ENCODE measurements at regions not wholly inside any gene's neighbourhood (a gene's known extent, or its start where the extent isn't known, plus 50 kb on each side); places are given as distances from the start of the nearest gene placed in this dataset.

DNA sequence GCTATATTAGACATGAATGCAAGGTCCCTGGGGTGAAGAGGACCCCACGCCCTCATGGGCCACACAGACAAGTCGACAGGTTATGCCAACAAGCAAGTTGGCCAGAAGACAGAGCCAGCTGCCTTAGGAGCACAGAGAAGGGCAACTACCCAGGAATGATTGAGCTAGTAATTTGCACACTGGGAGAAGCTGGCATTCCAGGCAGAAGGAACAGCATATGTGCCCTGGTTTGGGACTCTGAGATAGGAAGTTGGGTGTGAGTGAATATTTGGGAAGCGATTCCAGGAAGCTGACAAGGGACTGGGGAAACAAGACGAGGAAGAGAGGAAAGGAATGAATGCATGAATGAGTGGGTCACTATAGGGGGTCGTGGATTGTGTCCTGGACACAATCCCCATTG, 203.7 kb upstream of the CDH5 start:
- peaks cover 9% of the 10 kb centered on the region for H3K27me3 Mint-ChIP-seq
- H3K4me1 Mint-ChIP-seq (ENCODE audit: low read depth), result no peaks in the 10 kb centered on the region
- no peak overlapping the region for H3K27ac Mint-ChIP-seq
- no peaks in the 10 kb centered on the region for H3K9me3 Mint-ChIP-seq
- no peak overlapping the region for H3K4me3 Mint-ChIP-seq
- DNase-seq, result no peak
- no peaks in the 10 kb centered on the region for H3K36me3 Mint-ChIP-seq (ENCODE audit: low read depth)

DNA sequence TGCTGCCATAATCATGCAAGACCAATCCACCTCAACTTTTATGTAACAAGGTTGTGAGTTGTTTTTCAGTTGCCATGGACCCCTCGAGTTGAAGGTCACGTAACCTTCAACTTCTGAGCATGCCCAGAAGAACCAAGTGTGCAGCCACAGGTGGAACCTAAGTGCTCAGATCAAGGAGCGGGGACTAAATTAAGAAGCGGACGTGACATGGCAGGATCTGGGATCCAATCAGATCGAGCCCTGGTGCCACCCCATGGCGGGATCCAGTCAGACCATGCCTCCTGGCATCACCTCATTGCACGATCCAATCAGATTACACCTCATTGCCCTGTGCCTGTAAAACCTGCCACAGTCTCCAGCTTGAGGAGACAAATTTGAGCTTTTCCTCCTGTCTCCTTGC, 204.5 kb upstream of the CDH5 start:
- no peak overlapping the region for H3K27ac Mint-ChIP-seq
- H3K9me3 Mint-ChIP-seq, result no peaks in the 10 kb centered on the region
- DNase-seq, result no peak
- no peaks in the 10 kb centered on the region for H3K4me1 Mint-ChIP-seq (ENCODE audit: low read depth)
- H3K4me3 Mint-ChIP-seq, result no peak overlapping the region
- peaks cover 3% of the 10 kb centered on the region for H3K27me3 Mint-ChIP-seq
- H3K36me3 Mint-ChIP-seq (ENCODE audit: low read depth), result no peaks in the 10 kb centered on the region

DNA sequence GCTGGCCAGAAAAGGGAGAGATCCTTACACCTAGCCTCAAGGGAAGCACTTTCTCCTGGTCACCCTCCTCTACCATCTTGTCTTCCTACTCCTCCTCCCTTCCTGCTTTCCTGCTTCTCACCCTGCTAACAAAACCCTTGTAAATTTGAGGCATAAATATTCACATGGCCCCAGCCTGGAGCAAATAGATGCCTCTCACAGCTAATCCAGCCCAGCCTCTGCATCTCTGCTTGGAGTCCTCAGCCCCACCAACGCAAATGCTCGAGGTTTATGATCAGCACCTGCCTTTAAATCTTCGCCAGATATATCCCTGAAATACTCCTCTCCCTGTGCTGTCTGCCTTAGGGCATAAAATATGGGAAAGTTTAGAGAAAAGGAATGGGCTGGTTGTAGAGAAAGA, 205.2 kb upstream of the CDH5 start:
- H3K9me3 Mint-ChIP-seq, result no peaks in the 10 kb centered on the region
- no peak overlapping the region for H3K27ac Mint-ChIP-seq
- no peaks in the 10 kb centered on the region for H3K4me1 Mint-ChIP-seq (ENCODE audit: low read depth)
- DNase-seq, result no peak
- H3K36me3 Mint-ChIP-seq (ENCODE audit: low read depth), result no peaks in the 10 kb centered on the region
- H3K4me3 Mint-ChIP-seq, result no peak overlapping the region
- peaks cover 3% of the 10 kb centered on the region for H3K27me3 Mint-ChIP-seq

DNA sequence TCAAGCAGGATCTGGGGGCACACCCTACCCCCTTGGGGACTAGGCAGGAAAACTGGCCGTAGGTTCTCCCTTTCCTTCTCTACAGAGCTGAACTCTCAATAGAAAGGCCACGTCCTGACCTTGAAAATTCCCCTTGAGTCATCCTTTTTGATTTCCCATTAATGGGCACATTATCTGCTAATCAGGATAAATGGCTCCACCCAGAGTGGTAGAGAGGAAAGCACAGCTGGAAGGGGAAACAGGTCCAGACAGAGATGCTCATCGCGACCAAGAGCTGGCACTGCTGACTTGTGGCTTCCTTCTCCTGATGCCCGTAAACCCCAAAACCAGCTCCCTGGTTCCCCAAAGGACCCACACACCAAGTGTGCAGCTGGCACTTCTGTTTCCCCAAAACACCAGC, 206.5 kb upstream of the CDH5 start:
- Mint-ChIP-seq H3K27ac (no peak overlapping the region), H3K27me3 (peaks cover 1% of the 10 kb centered on the region), H3K9me3 (no peaks in the 10 kb centered on the region), H3K4me1 (ENCODE audit: low read depth) (no peaks in the 10 kb centered on the region), H3K36me3 (ENCODE audit: low read depth) (no peaks in the 10 kb centered on the region), H3K4me3 (no peak overlapping the region)
- DNase-seq, result no peak

DNA sequence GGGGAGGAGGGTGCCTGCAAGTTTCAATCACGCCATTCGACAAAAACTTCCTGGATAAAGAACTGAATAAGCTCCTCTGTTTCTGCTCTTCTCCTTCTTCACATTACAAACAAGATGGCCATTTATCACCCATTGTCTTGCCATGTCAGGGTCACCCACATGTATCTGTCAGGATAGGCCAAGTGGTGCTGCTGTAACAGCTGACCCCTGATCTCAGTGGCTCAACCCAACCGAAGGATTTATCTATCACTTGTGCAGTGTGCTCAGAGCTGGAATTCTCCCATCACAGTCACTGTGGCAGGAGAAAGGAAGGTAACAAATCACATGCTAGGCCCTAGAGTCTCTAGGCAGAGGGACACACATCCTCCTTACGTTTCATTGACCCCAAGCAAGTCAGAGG, 210.0 kb upstream of the CDH5 start:
- no peaks in the 10 kb centered on the region for H3K27me3 Mint-ChIP-seq
- H3K27ac Mint-ChIP-seq, result no peak overlapping the region
- DNase-seq, result no peak
- H3K9me3 Mint-ChIP-seq, result no peaks in the 10 kb centered on the region
- no peak overlapping the region for H3K4me3 Mint-ChIP-seq
- H3K36me3 Mint-ChIP-seq (ENCODE audit: low read depth), result no peaks in the 10 kb centered on the region
- H3K4me1 Mint-ChIP-seq (ENCODE audit: low read depth), result no peaks in the 10 kb centered on the region

DNA sequence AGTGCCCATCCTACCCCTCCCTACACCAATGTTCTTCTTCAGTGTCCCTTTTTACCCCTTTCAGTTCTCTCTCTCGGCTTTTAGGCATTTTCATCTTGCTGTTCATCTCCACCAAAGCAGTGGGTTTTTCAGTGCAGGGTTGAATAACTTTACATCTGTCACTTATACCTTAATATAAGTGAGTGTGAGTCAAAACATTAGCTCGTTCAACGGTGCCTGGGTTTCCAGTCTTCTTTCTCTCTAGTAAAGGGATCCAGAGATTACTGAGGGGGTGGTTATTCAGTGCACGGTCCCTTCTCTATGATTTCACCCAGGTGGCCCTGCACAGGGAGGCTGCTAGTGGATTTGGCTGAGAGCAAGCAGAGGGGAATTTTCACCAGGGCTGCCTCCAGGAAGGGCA, 210.6 kb upstream of the CDH5 start:
- no peak for DNase-seq
- Mint-ChIP-seq H3K27me3 (no peaks in the 10 kb centered on the region), H3K9me3 (no peaks in the 10 kb centered on the region), H3K4me1 (ENCODE audit: low read depth) (no peaks in the 10 kb centered on the region), H3K4me3 (no peak overlapping the region), H3K36me3 (ENCODE audit: low read depth) (no peaks in the 10 kb centered on the region), H3K27ac (no peak overlapping the region)

DNA sequence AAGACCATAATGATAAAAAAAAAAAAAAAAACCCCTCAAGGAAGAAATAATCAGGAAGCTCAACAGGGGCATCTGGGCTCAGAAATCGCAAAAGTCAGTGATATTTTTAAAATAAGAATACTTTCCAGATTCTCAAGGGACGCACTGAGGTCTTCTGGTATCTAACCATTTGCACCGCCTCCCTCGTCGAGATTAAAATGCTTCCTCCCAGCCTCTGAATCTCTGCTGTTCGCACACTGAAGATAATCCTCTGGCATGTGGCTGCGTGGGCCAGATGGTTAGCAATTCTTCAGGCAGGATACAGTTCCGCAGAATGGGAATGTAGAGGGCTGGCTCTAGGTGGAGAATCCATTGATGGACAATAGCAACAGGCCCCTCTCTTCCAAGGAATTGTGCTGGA, 211.7 kb upstream of the CDH5 start:
- no peak for DNase-seq
- H3K4me3 Mint-ChIP-seq, result no peak overlapping the region
- peaks cover 5% of the 10 kb centered on the region for H3K27me3 Mint-ChIP-seq
- no peak overlapping the region for H3K27ac Mint-ChIP-seq
- H3K36me3 Mint-ChIP-seq (ENCODE audit: low read depth), result no peaks in the 10 kb centered on the region
- H3K9me3 Mint-ChIP-seq, result no peaks in the 10 kb centered on the region
- H3K4me1 Mint-ChIP-seq (ENCODE audit: low read depth), result no peaks in the 10 kb centered on the region

DNA sequence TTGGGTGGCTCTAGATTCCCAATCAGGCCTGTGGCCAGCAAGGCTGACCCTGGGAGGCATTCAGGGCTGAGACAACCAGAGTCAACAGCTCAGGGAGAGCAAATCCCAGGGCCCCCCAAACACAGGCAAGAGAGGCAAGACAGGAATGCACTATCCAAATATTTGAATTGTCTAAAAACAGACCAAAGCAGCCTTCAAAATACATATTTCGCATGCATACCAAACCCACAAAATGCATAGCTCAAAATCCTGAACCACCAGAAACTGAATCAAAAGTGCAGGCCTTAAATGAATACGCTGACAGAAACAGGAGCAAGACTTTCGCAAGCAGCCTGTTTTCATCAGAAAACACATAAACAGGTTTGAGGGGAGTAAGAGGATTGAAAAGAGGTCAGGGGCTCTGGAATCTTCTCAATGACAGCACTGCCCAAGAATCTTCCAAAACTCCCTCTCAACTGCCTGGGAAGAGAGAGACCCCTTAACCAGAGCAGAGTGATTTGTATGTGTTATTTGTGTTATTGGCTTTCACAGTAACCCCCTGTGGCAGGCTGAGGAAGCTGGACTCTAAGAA, 213.6 kb upstream of the CDH5 start:
- Mint-ChIP-seq H3K9me3 (no peaks in the 10 kb centered on the region), H3K4me3 (no peak overlapping the region), H3K27me3 (peaks cover 9% of the 10 kb centered on the region), H3K36me3 (ENCODE audit: low read depth) (no peaks in the 10 kb centered on the region), H3K4me1 (ENCODE audit: low read depth) (no peaks in the 10 kb centered on the region), H3K27ac (no peak overlapping the region)
- no peak for DNase-seq

DNA sequence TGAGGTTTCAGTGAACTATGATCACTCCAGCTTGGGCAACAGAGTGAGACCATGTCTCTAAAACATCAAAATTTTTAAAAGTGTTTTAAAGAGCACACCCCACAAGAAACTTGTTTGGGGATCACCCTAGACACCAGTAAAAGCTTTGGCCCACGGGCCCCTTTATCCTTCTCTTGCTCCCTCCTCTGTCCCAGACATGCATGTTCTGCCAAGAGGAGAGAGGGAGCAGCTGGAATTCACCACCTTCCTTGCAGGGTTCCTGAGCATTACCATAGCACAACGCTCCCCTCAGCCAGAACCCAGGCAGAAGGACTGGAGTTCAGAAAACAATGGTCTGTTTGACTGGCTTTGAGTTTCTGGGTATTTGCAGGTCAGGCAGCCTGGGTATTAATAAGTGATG, 214.3 kb upstream of the CDH5 start:
- Mint-ChIP-seq H3K9me3 (no peaks in the 10 kb centered on the region), H3K36me3 (ENCODE audit: low read depth) (no peaks in the 10 kb centered on the region), H3K27ac (no peak overlapping the region), H3K4me1 (ENCODE audit: low read depth) (no peaks in the 10 kb centered on the region), H3K4me3 (no peak overlapping the region), H3K27me3 (peaks cover 9% of the 10 kb centered on the region)
- DNase-seq, result no peak

DNA sequence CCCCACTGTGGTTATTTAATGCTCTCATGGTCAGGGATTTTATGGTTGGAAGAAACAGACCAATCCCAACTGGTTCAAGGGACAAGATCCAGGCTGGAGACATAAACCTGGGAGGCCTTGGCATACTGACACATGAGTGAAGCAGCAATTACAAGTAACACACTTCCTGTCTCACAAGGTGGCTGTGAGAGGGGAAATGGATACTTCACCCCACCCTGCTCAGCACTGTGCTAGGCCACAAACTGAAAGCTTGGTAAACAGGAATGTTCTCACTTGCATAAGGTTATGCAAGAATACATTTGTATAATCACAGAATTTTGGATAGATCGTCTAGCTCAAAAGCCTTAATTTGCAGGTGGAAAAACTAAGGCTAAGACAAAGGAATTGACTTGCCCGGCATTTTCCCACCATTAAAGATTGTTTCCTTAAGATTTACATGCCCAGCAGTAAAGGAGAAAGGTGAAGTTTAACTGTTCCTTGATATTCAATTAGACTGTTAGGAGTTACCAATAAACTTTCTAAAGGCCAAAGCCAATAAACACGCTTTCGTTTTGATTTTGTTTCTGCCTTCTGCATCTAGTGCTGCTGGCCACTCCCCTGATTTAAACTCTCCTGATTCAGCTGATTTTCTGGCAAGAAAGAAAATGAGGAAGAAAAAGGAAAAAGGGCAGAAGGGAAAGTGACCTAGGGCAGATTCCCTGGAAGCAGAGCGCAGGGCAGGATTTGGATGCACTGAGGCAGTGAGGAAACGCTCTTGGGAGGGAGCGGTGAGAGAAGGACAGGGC, 215.6 kb upstream of the CDH5 start:
- DNase-seq, result no peak
- H3K4me1 Mint-ChIP-seq (ENCODE audit: low read depth), result no peaks in the 10 kb centered on the region
- no peak overlapping the region for H3K27ac Mint-ChIP-seq
- peaks cover 13% of the 10 kb centered on the region for H3K27me3 Mint-ChIP-seq
- H3K36me3 Mint-ChIP-seq (ENCODE audit: low read depth), result no peaks in the 10 kb centered on the region
- H3K4me3 Mint-ChIP-seq, result no peak overlapping the region
- no peaks in the 10 kb centered on the region for H3K9me3 Mint-ChIP-seq

DNA sequence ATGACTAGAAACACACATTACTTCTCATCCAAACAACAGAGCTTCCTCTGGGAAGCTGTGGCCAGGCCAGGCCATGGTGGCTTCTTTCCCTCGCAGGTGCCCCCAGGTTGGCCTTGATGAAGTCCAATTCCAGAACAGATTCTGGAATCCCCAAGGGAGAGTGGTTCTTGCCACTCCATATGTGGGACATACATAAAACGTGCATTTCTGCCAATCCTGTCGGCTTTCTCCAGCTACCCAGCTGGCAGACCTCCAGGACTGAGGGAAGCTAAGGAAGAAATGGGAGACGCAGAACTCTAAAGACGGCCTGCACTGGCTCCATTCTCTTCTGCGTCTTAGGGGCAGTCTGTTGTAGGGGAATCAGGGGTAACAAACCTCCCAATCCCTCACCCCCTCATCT, 219.2 kb upstream of the CDH5 start:
- peaks cover 19% of the 10 kb centered on the region for H3K27me3 Mint-ChIP-seq
- H3K9me3 Mint-ChIP-seq, result no peaks in the 10 kb centered on the region
- DNase-seq, result no peak
- H3K4me1 Mint-ChIP-seq (ENCODE audit: low read depth), result no peaks in the 10 kb centered on the region
- no peaks in the 10 kb centered on the region for H3K36me3 Mint-ChIP-seq (ENCODE audit: low read depth)
- no peak overlapping the region for H3K4me3 Mint-ChIP-seq
- H3K27ac Mint-ChIP-seq, result no peak overlapping the region

DNA sequence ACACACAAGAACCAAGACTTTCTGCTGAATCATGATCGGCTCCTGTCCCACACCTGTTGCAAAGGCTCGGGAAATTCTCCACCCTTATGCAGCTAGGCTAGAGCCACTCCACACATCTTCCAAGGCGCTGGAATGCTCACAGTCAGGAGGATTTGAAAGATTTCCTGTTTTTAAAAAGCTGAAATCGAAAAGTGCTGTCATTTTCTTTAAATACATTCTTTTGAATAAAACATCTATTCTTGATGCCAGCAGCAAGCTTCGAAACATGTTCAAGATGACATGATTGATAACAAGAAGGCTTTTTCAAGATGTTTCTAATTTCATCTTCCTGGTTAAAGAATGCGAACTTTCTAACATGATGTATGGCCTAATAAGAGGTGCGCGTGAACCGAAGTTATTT, 219.7 kb upstream of the CDH5 start:
- peaks cover 20% of the 10 kb centered on the region for H3K27me3 Mint-ChIP-seq

DNA sequence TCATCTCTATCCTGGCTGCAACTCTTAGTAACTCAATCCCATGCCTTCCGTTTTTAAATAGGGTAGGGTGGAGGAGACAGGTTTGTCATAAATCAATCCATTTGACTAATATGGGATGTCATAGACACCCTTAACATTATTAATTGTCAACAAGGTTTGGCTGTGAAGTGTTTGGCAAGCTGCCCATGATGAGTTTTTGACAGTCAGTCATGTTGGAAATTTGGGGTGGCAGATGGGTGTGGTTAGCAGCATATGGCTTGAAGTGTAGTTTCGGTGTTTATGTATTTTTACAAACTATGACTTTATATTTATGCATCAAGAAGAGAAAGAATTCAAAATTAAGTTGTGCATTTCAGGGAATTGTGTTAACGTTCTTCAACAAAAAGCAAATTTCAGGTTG, 221.8 kb upstream of the CDH5 start:
- Mint-ChIP-seq H3K36me3 (ENCODE audit: low read depth) (no peaks in the 10 kb centered on the region), H3K4me3 (no peak overlapping the region), H3K4me1 (ENCODE audit: low read depth) (no peaks in the 10 kb centered on the region), H3K9me3 (no peaks in the 10 kb centered on the region), H3K27me3 (peaks cover 20% of the 10 kb centered on the region), H3K27ac (no peak overlapping the region)
- DNase-seq, result no peak

More for the DNA sequence above, 219.7 kb upstream of the CDH5 start:
- Mint-ChIP-seq H3K4me1 (ENCODE audit: low read depth) (no peaks in the 10 kb centered on the region), H3K36me3 (ENCODE audit: low read depth) (no peaks in the 10 kb centered on the region), H3K9me3 (no peaks in the 10 kb centered on the region), H3K4me3 (no peak overlapping the region), H3K27ac (no peak overlapping the region)
- no peak for DNase-seq

DNA sequence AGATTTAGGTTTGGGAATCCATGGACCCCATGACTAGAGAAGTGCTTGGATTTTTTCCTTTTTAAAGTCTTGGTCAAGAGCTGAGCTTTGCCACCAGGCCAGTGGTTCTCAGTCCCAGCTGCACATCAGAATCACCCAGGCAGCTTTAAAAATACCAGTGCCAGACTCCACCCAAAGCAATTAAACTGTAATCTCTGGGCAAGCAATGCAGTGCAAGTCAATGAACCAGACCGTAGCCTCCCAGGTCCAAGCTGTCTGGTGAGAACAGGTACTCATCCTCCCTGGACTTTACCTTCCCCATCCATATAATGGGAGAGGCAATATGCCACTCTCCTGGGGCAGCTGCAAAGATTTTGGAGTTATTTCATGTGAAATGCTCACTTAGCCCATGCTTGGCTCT, 223.1 kb upstream of the CDH5 start:
- DNase-seq, result no peak
- no peaks in the 10 kb centered on the region for H3K4me1 Mint-ChIP-seq (ENCODE audit: low read depth)
- peaks cover 18% of the 10 kb centered on the region for H3K27me3 Mint-ChIP-seq
- no peak overlapping the region for H3K27ac Mint-ChIP-seq
- H3K9me3 Mint-ChIP-seq, result no peaks in the 10 kb centered on the region
- H3K36me3 Mint-ChIP-seq (ENCODE audit: low read depth), result no peaks in the 10 kb centered on the region
- no peak overlapping the region for H3K4me3 Mint-ChIP-seq

DNA sequence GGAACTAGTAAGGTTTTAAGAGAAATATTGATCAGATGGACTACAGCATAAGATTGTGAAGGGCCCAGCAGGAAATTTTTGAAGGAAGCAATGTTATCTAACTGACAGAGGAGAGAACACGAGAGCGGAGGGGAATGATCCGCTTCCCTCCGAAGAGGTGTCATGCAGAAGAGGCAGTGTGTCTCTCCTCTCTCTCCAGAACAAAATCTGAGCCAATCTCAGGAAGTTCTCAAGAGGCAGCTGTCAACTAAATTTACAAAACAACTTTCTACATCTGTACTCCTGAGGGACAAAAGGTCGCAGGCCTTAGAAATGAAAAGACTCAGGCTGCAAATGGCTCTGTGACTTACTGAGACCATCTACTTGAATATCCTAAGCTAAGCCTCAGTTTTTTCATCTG, 224.6 kb upstream of the CDH5 start:
- Mint-ChIP-seq H3K27ac (no peak overlapping the region), H3K4me3 (no peak overlapping the region)
- DNase-seq, result no peak

DNA sequence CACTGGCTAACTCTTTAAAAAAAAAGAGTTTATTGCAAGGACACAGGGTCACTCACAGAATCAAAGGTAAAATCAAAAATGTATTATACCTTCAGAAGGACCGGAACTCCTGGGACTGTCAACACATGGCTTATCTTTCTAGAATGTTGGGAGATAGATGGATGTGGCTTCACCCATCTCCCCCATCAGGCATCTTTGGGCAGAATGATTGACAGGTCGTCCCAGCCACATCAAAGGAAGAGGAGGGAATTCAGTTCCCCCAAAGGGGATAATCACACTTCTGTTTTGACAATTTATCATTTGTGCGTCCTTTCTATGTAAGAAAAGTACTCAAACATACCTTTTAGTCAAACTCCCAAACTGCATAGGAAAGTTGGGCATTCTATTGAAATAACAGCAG, 228.6 kb upstream of the CDH5 start:
- H3K9me3 Mint-ChIP-seq, result no peaks in the 10 kb centered on the region
- no peaks in the 10 kb centered on the region for H3K36me3 Mint-ChIP-seq (ENCODE audit: low read depth)

More for the DNA sequence above, 224.6 kb upstream of the CDH5 start:
- H3K9me3 Mint-ChIP-seq, result no peaks in the 10 kb centered on the region
- H3K4me1 Mint-ChIP-seq (ENCODE audit: low read depth), result no peaks in the 10 kb centered on the region
- no peaks in the 10 kb centered on the region for H3K36me3 Mint-ChIP-seq (ENCODE audit: low read depth)
- H3K27me3 Mint-ChIP-seq, result peaks cover 18% of the 10 kb centered on the region

More for the DNA sequence above, 228.6 kb upstream of the CDH5 start:
- no peak overlapping the region for H3K27ac Mint-ChIP-seq
- peaks cover 18% of the 10 kb centered on the region for H3K27me3 Mint-ChIP-seq
- DNase-seq, result no peak
- H3K4me3 Mint-ChIP-seq, result no peak overlapping the region
- no peaks in the 10 kb centered on the region for H3K4me1 Mint-ChIP-seq (ENCODE audit: low read depth)
